Calu3 (cell line): ENCODE measurements at regions not wholly inside any gene's neighbourhood (a gene's known extent, or its start where the extent isn't known, plus 50 kb on each side); places are given as distances from the start of the nearest gene placed in this dataset.

ENCODE experiments used
- BruUV-seq: library from RNA; stranded (reverse); fragments of 400-500 nt; replicated peaks from 2 replicates; lab custom pipeline; 2021; lab: Mats Ljungman, UMichigan
- CTCF ChIA-PET: fragments of 300-600 bp; sonication (Branson Sonifier 250); formaldehyde crosslinking; loops from one replicate; lab custom pipeline; 2022; ENCODE audit warnings: antibody characterized with exemption; lab: Charles Lee
- DNase-seq: peaks from one replicate; pipeline ENCODE4 v3.0.0; 2022
- H3K27ac Mint-ChIP-seq: one replicate; pipeline ENCODE4 v1.8.0; 2022; ENCODE audit warnings: mixed read lengths; ENCODE audit not compliant: unreplicated experiment
- H3K27me3 Mint-ChIP-seq: one replicate; pipeline ENCODE4 v1.8.0; 2022; ENCODE audit warnings: mixed read lengths; ENCODE audit not compliant: unreplicated experiment
- H3K36me3 Mint-ChIP-seq: one replicate; pipeline ENCODE4 v1.8.0; 2022; ENCODE audit warnings: mild to moderate bottlenecking, moderate library complexity, mixed read lengths; ENCODE audit not compliant: insufficient read depth, unreplicated experiment
- H3K4me1 Mint-ChIP-seq: one replicate; pipeline ENCODE4 v1.8.0; 2022; ENCODE audit warnings: mild to moderate bottlenecking, low read depth, mixed read lengths; ENCODE audit not compliant: unreplicated experiment
- H3K4me3 Mint-ChIP-seq: one replicate; pipeline ENCODE4 v1.8.0; 2022; ENCODE audit warnings: mild to moderate bottlenecking, low read depth, moderate library complexity, mixed read lengths; ENCODE audit not compliant: unreplicated experiment
- H3K9me3 Mint-ChIP-seq: one replicate; pipeline ENCODE4 v1.8.0; 2022; ENCODE audit warnings: low read depth, mixed read lengths; ENCODE audit not compliant: unreplicated experiment
- intact Hi-C: fragments of 100-400 bp; cut with micrococcal nuclease; formaldehyde crosslinking; loops from one replicate; pipeline ENCODE4 v1.10.0; 2022; ENCODE audit not compliant: unreplicated experiment
- TF ChIP-seq, protein P1 (sequence below): fragments of 200-600 bp; IDR thresholded peaks from one replicate; pipeline ENCODE4 v1.8.0; 2022; ENCODE audit warnings: antibody characterized with exemption; ENCODE audit not compliant: unreplicated experiment

DNA sequence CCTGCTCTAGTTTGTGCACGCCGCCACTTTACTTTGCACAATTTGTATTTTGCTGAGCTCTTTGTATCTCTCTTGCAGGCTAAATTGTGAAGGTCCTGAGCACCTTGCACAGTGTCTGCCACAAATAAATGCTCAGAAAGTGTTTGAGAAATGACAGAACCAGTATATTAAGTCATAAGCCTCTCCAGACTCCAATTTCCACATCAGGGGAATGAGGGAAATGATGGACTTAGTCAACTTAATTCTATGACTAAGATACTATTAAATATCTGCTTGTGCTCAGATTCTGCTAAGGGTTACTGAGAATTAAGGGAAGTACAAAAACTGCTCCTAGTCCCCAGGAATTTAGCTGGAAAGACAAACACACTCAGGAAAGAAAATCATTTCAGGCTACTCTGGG lies 239.1 kb upstream of the SLC14A2 start:
- TF ChIP-seq, protein P1, sequence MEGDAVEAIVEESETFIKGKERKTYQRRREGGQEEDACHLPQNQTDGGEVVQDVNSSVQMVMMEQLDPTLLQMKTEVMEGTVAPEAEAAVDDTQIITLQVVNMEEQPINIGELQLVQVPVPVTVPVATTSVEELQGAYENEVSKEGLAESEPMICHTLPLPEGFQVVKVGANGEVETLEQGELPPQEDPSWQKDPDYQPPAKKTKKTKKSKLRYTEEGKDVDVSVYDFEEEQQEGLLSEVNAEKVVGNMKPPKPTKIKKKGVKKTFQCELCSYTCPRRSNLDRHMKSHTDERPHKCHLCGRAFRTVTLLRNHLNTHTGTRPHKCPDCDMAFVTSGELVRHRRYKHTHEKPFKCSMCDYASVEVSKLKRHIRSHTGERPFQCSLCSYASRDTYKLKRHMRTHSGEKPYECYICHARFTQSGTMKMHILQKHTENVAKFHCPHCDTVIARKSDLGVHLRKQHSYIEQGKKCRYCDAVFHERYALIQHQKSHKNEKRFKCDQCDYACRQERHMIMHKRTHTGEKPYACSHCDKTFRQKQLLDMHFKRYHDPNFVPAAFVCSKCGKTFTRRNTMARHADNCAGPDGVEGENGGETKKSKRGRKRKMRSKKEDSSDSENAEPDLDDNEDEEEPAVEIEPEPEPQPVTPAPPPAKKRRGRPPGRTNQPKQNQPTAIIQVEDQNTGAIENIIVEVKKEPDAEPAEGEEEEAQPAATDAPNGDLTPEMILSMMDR: no peak
- Mint-ChIP-seq H3K4me1 (peaks cover 33% of the 10 kb centered on the region), H3K9me3 (peaks cover 5% of the 10 kb centered on the region), H3K36me3 (peaks cover 8% of the 10 kb centered on the region), H3K4me3 (no peak overlapping the region), H3K27me3 (no peaks in the 10 kb centered on the region), H3K27ac (peak overlapping the region; percentile 43)
- intact Hi-C loops: no loop called here
- BruUV-seq: no TSS peak
- CTCF ChIA-PET: interaction anchor here (1.4 kb wide), 1 partner anchor 59 kb away, joined by 3 read pairs; no protein-coding TSS in a partner anchor
- DNase-seq: no peak

DNA sequence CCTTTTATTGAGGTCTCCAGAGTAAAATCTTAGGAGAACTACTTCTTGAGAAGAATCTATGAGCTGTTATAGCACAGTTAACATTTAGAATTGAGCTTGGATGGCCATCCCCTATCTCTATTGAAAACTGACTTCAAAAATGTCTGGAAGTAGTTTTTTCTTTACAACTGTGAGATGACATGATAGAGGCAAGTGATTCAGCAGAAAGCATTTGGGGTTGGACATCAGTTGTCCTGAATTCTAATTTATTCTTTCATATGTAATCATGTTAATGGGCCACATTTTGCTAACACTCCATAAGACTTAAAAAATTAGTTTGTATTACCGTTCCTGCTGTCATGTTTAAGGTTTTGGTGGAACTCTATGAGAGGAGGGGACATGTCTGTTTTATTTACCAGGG lies 237.0 kb upstream of the SLC14A2 start:
- CTCF ChIA-PET: no interaction called here
- no peak overlapping the region for H3K4me3 Mint-ChIP-seq
- H3K36me3 Mint-ChIP-seq: peaks cover 8% of the 10 kb centered on the region
- TF ChIP-seq, protein P1: no peak
- DNase-seq: no peak
- H3K27me3 Mint-ChIP-seq: no peaks in the 10 kb centered on the region
- intact Hi-C loops: no loop called here
- no TSS peak for BruUV-seq
- H3K4me1 Mint-ChIP-seq: peaks cover 28% of the 10 kb centered on the region
- H3K27ac Mint-ChIP-seq: no peak overlapping the region
- H3K9me3 Mint-ChIP-seq: peaks cover 5% of the 10 kb centered on the region

DNA sequence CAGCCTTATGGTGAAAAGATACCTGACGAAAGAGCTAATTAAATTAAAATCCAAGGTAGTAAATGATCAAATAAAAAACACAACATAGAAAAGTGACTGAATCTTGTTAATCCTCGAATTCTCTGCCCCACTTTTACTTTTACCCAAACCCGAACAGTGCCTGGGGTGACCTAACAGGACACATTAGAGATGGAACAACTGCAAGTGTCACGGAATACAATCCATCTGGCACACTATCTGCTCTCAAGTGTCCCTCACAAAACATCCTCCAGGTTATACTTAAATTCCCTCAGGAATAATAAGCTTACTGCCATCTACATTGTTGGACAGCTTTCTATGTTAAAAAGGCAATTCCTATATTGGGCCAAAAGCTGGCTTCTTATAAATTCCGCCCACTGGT lies 236.3 kb upstream of the SLC14A2 start:
- no peaks in the 10 kb centered on the region for H3K27me3 Mint-ChIP-seq
- CTCF ChIA-PET: no interaction called here
- H3K36me3 Mint-ChIP-seq: peaks cover 8% of the 10 kb centered on the region
- TF ChIP-seq, protein P1: no peak
- H3K27ac Mint-ChIP-seq: no peak overlapping the region
- no peak overlapping the region for H3K4me3 Mint-ChIP-seq
- no TSS peak for BruUV-seq
- H3K9me3 Mint-ChIP-seq: peaks cover 5% of the 10 kb centered on the region
- DNase-seq: no peak
- intact Hi-C loops: no loop called here
- peaks cover 22% of the 10 kb centered on the region for H3K4me1 Mint-ChIP-seq

DNA sequence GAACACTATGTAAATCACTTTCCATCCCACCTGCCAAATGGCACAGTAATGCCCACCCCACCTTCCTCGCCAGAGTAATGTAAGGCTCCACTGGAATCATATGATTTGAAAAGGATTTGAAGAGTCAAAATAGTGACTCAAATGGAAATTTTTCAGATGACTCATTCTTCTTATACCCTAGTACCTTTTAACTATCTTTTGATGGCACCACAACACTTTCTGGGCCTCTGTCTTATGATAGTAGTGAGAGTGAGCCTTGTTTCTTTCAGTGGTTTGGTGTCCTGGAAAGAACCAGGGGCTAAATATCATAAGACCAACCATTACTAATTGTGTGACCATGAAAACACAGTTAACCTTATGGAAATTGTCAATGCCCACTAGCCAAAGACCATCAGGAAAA lies 235.4 kb upstream of the SLC14A2 start:
- CTCF ChIA-PET: interaction anchor here (0.5 kb wide), 1 partner anchor 170 kb away, joined by 3 read pairs; no protein-coding TSS in a partner anchor
- H3K36me3 Mint-ChIP-seq: peaks cover 8% of the 10 kb centered on the region
- peaks cover 15% of the 10 kb centered on the region for H3K4me1 Mint-ChIP-seq
- H3K4me3 Mint-ChIP-seq: no peak overlapping the region
- intact Hi-C loops: loop anchor here (10.0 kb wide), 1 partner anchor 705 kb away; no protein-coding TSS in a partner anchor
- TF ChIP-seq, protein P1: no peak
- H3K9me3 Mint-ChIP-seq: peaks cover 5% of the 10 kb centered on the region
- BruUV-seq: no TSS peak
- no peak for DNase-seq
- no peak overlapping the region for H3K27ac Mint-ChIP-seq
- H3K27me3 Mint-ChIP-seq: no peaks in the 10 kb centered on the region
